Activated T-cell treated with anti-CD3 and anti-CD28 coated beads, Interleukin-2, amount 50 U/mL, for 4 hours (primary cell): ENCODE measurements at regions not wholly inside any gene's neighbourhood (a gene's known extent, or its start where the extent isn't known, plus 50 kb on each side); places are given as distances from the start of the nearest gene placed in this dataset.

Experiments
- ATAC-seq, 2 donors: fragments of 200-7000 bp; cut with Tn5 transposase; one replicate each; pipeline ENCODE4 v1.10.0; 2021
- DNase-seq: peaks from one replicate; pipeline ENCODE4 v3.0.0-alpha.2; 2020
- H3K27me3 Mint-ChIP-seq: one replicate; pipeline ENCODE4 v1.8.0; 2021; ENCODE audit warnings: low read depth, mixed read lengths
- H3K36me3 Mint-ChIP-seq: one replicate; pipeline ENCODE4 v1.8.0; 2022; ENCODE audit warnings: mixed read lengths; ENCODE audit not compliant: insufficient read depth
- H3K4me1 Mint-ChIP-seq: one replicate; pipeline ENCODE4 v1.8.0; 2021; ENCODE audit warnings: low read depth, mixed read lengths
- H3K4me3 Mint-ChIP-seq: one replicate; pipeline ENCODE4 v1.8.0; 2021; ENCODE audit warnings: mild to moderate bottlenecking, moderate library complexity, mixed read lengths
- H3K9me3 Mint-ChIP-seq: one replicate; pipeline ENCODE4 v1.8.0; 2021; ENCODE audit warnings: mixed read lengths

DNA sequence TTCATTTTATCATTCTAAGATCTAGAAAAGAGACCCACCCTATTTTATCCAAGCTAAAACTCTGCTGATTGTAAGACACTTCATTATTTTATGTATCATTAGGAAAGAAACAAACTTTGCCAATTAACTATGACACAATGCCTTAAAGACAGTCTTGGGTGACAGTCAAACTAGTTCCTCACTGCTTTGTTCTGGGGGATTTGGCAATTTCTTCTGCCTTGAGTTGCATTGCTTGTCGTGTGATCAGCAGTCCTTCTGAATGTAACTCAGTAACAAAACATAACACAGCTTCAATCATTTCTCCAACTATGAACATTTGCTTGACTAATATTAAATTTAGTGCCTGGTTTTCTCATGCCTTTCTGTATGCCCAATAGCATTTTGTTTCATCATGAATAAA, 577.9 kb upstream of the DIPK2B start:
- H3K27me3 Mint-ChIP-seq: no peaks in the 10 kb centered on the region
- peaks cover 27% of the 10 kb centered on the region for H3K36me3 Mint-ChIP-seq
- H3K4me3 Mint-ChIP-seq: no peak overlapping the region
- no peaks in the 10 kb centered on the region for H3K9me3 Mint-ChIP-seq
- no peak for DNase-seq
- peaks cover 60% of the 10 kb centered on the region for H3K4me1 Mint-ChIP-seq
- no peak for ATAC-seq

DNA sequence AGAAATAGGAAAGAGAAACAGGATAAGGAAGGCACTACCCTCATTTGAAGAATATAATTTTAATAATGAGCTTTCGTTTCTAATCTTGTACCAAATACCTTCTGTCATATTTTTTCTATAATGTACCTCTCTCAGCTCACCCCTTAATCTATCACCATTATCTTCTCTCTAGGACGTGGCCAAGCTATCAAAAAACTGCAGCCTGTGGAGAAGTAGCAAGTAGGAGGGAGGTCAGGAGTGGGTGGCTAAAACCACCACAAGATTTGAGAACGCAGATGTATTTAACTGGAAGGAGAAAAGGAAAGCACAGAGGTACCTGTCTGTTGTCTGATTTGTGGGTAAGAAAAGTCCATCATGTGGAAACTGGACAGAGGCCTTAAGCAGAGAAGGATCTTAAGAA, 576.7 kb upstream of the DIPK2B start:
- peaks cover 64% of the 10 kb centered on the region for H3K4me1 Mint-ChIP-seq
- ATAC-seq: no peak
- peaks cover 23% of the 10 kb centered on the region for H3K36me3 Mint-ChIP-seq
- no peak overlapping the region for H3K4me3 Mint-ChIP-seq
- H3K27me3 Mint-ChIP-seq: no peaks in the 10 kb centered on the region
- no peak for DNase-seq
- no peaks in the 10 kb centered on the region for H3K9me3 Mint-ChIP-seq

- no peak overlapping the region for H3K4me3 Mint-ChIP-seq
- H3K36me3 Mint-ChIP-seq: peaks cover 24% of the 10 kb centered on the region
- ATAC-seq (no peak), DNase-seq (no peak)
- H3K27me3 Mint-ChIP-seq: no peaks in the 10 kb centered on the region
- H3K4me1 Mint-ChIP-seq: peaks cover 75% of the 10 kb centered on the region
- no peaks in the 10 kb centered on the region for H3K9me3 Mint-ChIP-seq
These were observed 574.8 kb upstream of the DIPK2B start for GRCh38 chrX:45775468-45775867.

DNA sequence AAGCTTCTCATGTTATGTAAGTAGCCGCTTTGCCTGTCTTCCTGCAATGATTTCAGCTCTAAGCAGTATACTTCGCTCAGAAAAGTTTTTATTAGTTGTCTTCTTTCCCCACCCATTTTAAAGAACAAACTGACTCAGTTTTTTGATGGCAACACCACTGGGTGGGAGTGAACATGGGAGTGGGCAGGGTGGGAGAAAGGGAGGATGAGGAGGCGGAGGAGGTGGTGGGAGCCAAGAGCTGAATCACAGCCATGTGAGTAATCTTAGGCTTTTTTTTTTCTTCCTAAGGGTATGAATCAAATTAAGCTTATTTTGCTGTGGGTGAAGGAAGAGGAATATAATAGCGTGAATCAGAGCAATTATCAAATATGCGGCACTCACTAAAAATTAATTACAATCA, 574.3 kb upstream of the DIPK2B start:
- Mint-ChIP-seq H3K27me3 (no peaks in the 10 kb centered on the region), H3K9me3 (no peaks in the 10 kb centered on the region), H3K36me3 (peaks cover 21% of the 10 kb centered on the region), H3K4me1 (peaks cover 75% of the 10 kb centered on the region), H3K4me3 (no peak overlapping the region)
- DNase-seq: peak; percentile 40
- no peak for ATAC-seq

- ATAC-seq (no peak), DNase-seq (no peak)
- no peaks in the 10 kb centered on the region for H3K9me3 Mint-ChIP-seq
- peaks cover 21% of the 10 kb centered on the region for H3K36me3 Mint-ChIP-seq
- peak overlapping the region; percentile 37 for H3K4me3 Mint-ChIP-seq
- no peaks in the 10 kb centered on the region for H3K27me3 Mint-ChIP-seq
- peaks cover 61% of the 10 kb centered on the region for H3K4me1 Mint-ChIP-seq
These were observed 572.9 kb upstream of the DIPK2B start for GRCh38 chrX:45773572-45773971.

DNA sequence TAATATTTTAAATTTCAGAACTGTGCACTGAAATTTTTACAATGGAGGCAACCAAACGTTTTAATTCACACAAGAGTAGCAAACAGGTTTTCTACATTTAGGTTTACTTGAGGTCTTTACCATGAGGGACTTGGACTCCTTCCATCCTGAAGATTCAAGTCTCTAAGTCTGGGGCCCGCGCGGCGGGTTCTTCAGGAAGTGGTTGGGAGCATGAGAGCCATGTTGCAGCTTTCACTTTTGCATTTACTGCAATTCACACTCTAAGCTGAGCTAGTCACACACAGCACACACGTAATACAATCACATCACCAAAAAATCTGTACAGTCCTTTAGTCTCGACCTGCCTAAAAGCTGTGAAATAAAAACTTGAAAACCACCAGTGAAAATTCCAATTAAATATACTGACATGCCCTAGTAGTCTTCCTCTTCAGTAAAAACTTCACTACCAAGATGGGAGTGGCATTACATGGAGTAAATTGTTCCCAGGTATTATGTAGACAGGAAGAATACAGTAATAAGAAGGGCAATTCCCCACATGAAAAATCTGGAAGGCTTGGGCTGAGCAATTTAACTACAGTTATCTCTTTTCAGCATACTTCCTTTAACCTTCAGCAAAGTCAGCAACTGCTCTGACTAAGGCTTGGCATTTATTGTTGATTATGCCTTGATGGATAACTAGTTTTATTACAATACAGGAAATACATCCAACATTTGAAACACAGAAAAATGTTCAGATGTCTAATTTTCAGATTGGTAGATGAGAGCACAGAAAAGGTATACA, 571.1 kb upstream of the DIPK2B start:
- Mint-ChIP-seq H3K36me3 (peaks cover 25% of the 10 kb centered on the region), H3K27me3 (no peaks in the 10 kb centered on the region), H3K4me3 (peak overlapping the region; percentile 94), H3K4me1 (peaks cover 49% of the 10 kb centered on the region), H3K9me3 (no peaks in the 10 kb centered on the region)
- DNase-seq (peak; percentile 28), ATAC-seq (peak; percentile 52 to 70)

GRCh38 chrX:45771114-45771513, 570.4 kb upstream of the DIPK2B start:
- no peak for ATAC-seq
- Mint-ChIP-seq H3K36me3 (peaks cover 25% of the 10 kb centered on the region), H3K9me3 (no peaks in the 10 kb centered on the region), H3K4me1 (peaks cover 45% of the 10 kb centered on the region), H3K4me3 (peak overlapping the region; percentile 94), H3K27me3 (no peaks in the 10 kb centered on the region)
- no peak for DNase-seq

- peaks cover 27% of the 10 kb centered on the region for H3K36me3 Mint-ChIP-seq
- peak; percentile 32 for DNase-seq
These were observed 569.3 kb upstream of the DIPK2B start for GRCh38 chrX:45769761-45770582.

GRCh38 chrX:45768666-45769236, 568.1 kb upstream of the DIPK2B start:
- H3K9me3 Mint-ChIP-seq: no peaks in the 10 kb centered on the region
- DNase-seq (no peak), ATAC-seq (no peak)
- peaks cover 37% of the 10 kb centered on the region for H3K4me1 Mint-ChIP-seq
- peaks cover 28% of the 10 kb centered on the region for H3K36me3 Mint-ChIP-seq
- no peaks in the 10 kb centered on the region for H3K27me3 Mint-ChIP-seq
- H3K4me3 Mint-ChIP-seq: peak overlapping the region; percentile 94

More at GRCh38 chrX:45769761-45770582, 569.3 kb upstream of the DIPK2B start:
- Mint-ChIP-seq H3K4me3 (peak overlapping the region; percentile 94), H3K27me3 (no peaks in the 10 kb centered on the region), H3K4me1 (peaks cover 40% of the 10 kb centered on the region), H3K9me3 (no peaks in the 10 kb centered on the region)
- ATAC-seq: peak; percentile 49 to 65

GRCh38 chrX:45766981-45767501, 566.4 kb upstream of the DIPK2B start:
- ATAC-seq: peak; percentile 27 to 38
- Mint-ChIP-seq H3K27me3 (no peaks in the 10 kb centered on the region), H3K9me3 (no peaks in the 10 kb centered on the region), H3K4me3 (peak overlapping the region; percentile 94), H3K4me1 (peaks cover 38% of the 10 kb centered on the region), H3K36me3 (peaks cover 35% of the 10 kb centered on the region)
- no peak for DNase-seq

- H3K4me3 Mint-ChIP-seq: peak overlapping the region; percentile 94
- H3K36me3 Mint-ChIP-seq: peaks cover 37% of the 10 kb centered on the region
- DNase-seq (no peak), ATAC-seq (peak in 1 of 2 donors; percentile 19)
- H3K4me1 Mint-ChIP-seq: peaks cover 35% of the 10 kb centered on the region
- H3K27me3 Mint-ChIP-seq: no peaks in the 10 kb centered on the region
- no peaks in the 10 kb centered on the region for H3K9me3 Mint-ChIP-seq
These were observed 565.1 kb upstream of the DIPK2B start for GRCh38 chrX:45765767-45766166.

GRCh38 chrX:45765281-45765680, 564.6 kb upstream of the DIPK2B start:
- Mint-ChIP-seq H3K9me3 (no peaks in the 10 kb centered on the region), H3K4me3 (peak overlapping the region; percentile 94), H3K27me3 (no peaks in the 10 kb centered on the region), H3K4me1 (peaks cover 38% of the 10 kb centered on the region), H3K36me3 (peaks cover 41% of the 10 kb centered on the region)
- ATAC-seq: no peak
- no peak for DNase-seq

GRCh38 chrX:45762699-45763647, 562.3 kb upstream of the DIPK2B start:
- Mint-ChIP-seq H3K27me3 (no peaks in the 10 kb centered on the region), H3K4me3 (peak overlapping the region; percentile 76), H3K4me1 (peaks cover 56% of the 10 kb centered on the region), H3K36me3 (peaks cover 47% of the 10 kb centered on the region), H3K9me3 (no peaks in the 10 kb centered on the region)
- no peak for DNase-seq
- ATAC-seq: peak; percentile 39 to 40
